A549 (cell line): ENCODE measurements at regions not wholly inside any gene's neighbourhood (a gene's known extent, or its start where the extent isn't known, plus 50 kb on each side); places are given as distances from the start of the nearest gene placed in this dataset.

Experiments used
- FOSB ChIP-seq: fragments of 250-450 bp; sonication (Bioruptor Pico); IDR thresholded peaks from 2 replicates; pipeline ENCODE4 v1.5.0; 2020; ENCODE audit warnings: mild to moderate bottlenecking, moderate library complexity
- HDAC2 ChIP-seq: fragments of 200-600 bp; sonication (generic); IDR thresholded peaks from 2 replicates; pipeline ENCODE4 v1.6.1; 2016
- HMGXB4 ChIP-seq: fragments of 250-450 bp; sonication (Bioruptor Pico); IDR thresholded peaks from 2 replicates; pipeline ENCODE4 v1.5.0; 2021; ENCODE audit warnings: mild to moderate bottlenecking, moderate library complexity, borderline replicate concordance
- JUN ChIP-seq, 2 experiments: fragments of >200 bp; sonication (Bioruptor Twin); formaldehyde crosslinking; IDR thresholded peaks; 2 replicates in 1 of 2; 3 replicates in 1 of 2; pipeline ENCODE4 v1.6.1; 2016 to 2017
- KDM1A ChIP-seq: fragments of 200-600 bp; sonication (generic); IDR thresholded peaks from 2 replicates; pipeline ENCODE4 v1.6.1; 2016; ENCODE audit warnings: low read depth, mild to moderate bottlenecking
- MAX ChIP-seq: IDR thresholded peaks from 2 replicates; pipeline ENCODE4 v1.6.1; 2012
- NFE2L2 ChIP-seq: fragments of 150-350 bp; conservative IDR thresholded peaks from 2 replicates; pipeline ENCODE4 v1.6.1; 2014; ENCODE audit warnings: low read length
- POLR2A ChIP-seq: IDR thresholded peaks from 2 replicates; pipeline ENCODE4 v1.6.1; 2012; ENCODE audit warnings: mild to moderate bottlenecking, low read length
- SMC3 ChIP-seq: fragments of >200 bp; sonication (Bioruptor Twin); formaldehyde crosslinking; IDR thresholded peaks from 3 replicates; pipeline ENCODE4 v1.6.1; 2018; ENCODE audit warnings: inconsistent platforms
- ZC3H11A ChIP-seq: fragments of 450-650 bp; IDR thresholded peaks from 2 replicates; pipeline ENCODE4 v1.6.1; 2014; ENCODE audit warnings: antibody characterized with exemption, mild to moderate bottlenecking
- TF ChIP-seq, protein P1 (sequence below): fragments of >200 bp; sonication (Bioruptor Twin); formaldehyde crosslinking; IDR thresholded peaks from 3 replicates; pipeline ENCODE4 v1.5.1; 2016

DNA sequence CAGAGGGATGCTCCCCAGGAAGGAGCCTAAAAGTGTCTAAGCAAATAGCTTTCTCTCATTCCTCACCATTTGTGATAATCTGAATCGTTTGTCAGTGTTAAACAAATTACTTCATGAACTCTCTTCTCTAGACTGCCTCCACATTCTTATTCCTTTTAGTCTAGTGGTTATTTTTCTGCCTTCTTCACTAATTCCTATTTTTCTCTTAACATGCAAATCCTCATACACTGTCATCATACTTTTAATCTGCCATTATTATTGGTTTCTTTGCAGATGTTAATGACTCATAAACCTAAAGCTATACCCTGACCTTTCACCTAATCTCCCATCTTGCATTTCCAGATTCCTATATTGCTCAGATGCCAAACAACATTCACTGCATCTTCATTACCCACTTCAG is 428.9 kb downstream of the EFNA5 start:
- TF ChIP-seq, protein P1, sequence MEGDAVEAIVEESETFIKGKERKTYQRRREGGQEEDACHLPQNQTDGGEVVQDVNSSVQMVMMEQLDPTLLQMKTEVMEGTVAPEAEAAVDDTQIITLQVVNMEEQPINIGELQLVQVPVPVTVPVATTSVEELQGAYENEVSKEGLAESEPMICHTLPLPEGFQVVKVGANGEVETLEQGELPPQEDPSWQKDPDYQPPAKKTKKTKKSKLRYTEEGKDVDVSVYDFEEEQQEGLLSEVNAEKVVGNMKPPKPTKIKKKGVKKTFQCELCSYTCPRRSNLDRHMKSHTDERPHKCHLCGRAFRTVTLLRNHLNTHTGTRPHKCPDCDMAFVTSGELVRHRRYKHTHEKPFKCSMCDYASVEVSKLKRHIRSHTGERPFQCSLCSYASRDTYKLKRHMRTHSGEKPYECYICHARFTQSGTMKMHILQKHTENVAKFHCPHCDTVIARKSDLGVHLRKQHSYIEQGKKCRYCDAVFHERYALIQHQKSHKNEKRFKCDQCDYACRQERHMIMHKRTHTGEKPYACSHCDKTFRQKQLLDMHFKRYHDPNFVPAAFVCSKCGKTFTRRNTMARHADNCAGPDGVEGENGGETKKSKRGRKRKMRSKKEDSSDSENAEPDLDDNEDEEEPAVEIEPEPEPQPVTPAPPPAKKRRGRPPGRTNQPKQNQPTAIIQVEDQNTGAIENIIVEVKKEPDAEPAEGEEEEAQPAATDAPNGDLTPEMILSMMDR, result no peak
- no peak for TF ChIP-seq NFE2L2
- TF ChIP-seq HMGXB4 (CRISPR knock-in tag), result no peak
- no peak for TF ChIP-seq POLR2A
- no peak for TF ChIP-seq SMC3
- no peak for TF ChIP-seq HDAC2
- no peak for TF ChIP-seq JUN (IDR thresholded peaks at IDR 0.05)
- TF ChIP-seq ZC3H11A, result no peak
- TF ChIP-seq FOSB (CRISPR knock-in tag), result no peak
- no peak for TF ChIP-seq KDM1A
- TF ChIP-seq MAX, result no peak
